HEK293 (cell line): ENCODE measurements at regions not wholly inside any gene's neighbourhood (a gene's known extent, or its start where the extent isn't known, plus 50 kb on each side); places are given as distances from the start of the nearest gene placed in this dataset.

Experiments
- CTCF ChIA-PET: fragments of 350-600 bp; formaldehyde crosslinking; extraction: SDS; loops from one replicate; lab custom pipeline; 2021; ENCODE audit warnings: antibody characterized with exemption; lab: Yijun Ruan, JAX
- POLR2A ChIA-PET: fragments of 300-600 bp; formaldehyde crosslinking; extraction: SDS; loops from one replicate; lab custom pipeline; 2020; ENCODE audit warnings: antibody characterized with exemption, inconsistent platforms; lab: Yijun Ruan, JAX
- H3K27ac ChIP-seq: fragments of 200-500 bp; sonication (Bioruptor generic); 2 replicates; pipeline ENCODE4 v1.5.1; 2014; ENCODE audit warnings: low read depth, low read length, control low read depth, inconsistent platforms; ENCODE audit errors: extremely low read depth
- H3K36me3 ChIP-seq, 2 experiments: fragments of 200-500 bp in 1 of 2; sonication (Bioruptor generic) in 1 of 2; 1 replicate in 1 of 2; 2 replicates in 1 of 2; pipeline ENCODE4 v1.5.1; 2014 to 2017; ENCODE audit warnings: inconsistent platforms in 2 of 2, low read length in 2 of 2; ENCODE audit not compliant: control insufficient read depth in 2 of 2, insufficient read depth in 1 of 2
- H3K4me1 ChIP-seq: fragments of 200-500 bp; sonication (Bioruptor generic); 2 replicates; pipeline ENCODE4 v1.5.1; 2014; ENCODE audit warnings: mild to moderate bottlenecking, low read length, inconsistent platforms; ENCODE audit not compliant: control insufficient read depth, insufficient read depth
- H3K4me3 ChIP-seq: 2 replicates; pipeline ENCODE4 v1.5.1; 2011; ENCODE audit warnings: low read depth, mild to moderate bottlenecking, control low read depth, low read length, moderate library complexity
- H3K9me3 ChIP-seq: fragments of 200-500 bp; sonication (Bioruptor generic); 2 replicates; pipeline ENCODE4 v1.5.1; 2014; ENCODE audit warnings: low read depth, low read length, inconsistent platforms; ENCODE audit not compliant: control insufficient read depth, insufficient read depth
- BCL11B ChIP-seq: fragments of 450-650 bp; formaldehyde crosslinking; IDR thresholded peaks from 2 replicates; pipeline ENCODE4 v1.5.1; 2016; ENCODE audit warnings: low read depth, missing biosample characterization, missing genetic modification characterization
- OVOL3 ChIP-seq: fragments of 450-650 bp; formaldehyde crosslinking; IDR thresholded peaks from 2 replicates; pipeline ENCODE4 v1.5.1; 2016; ENCODE audit warnings: missing biosample characterization, missing genetic modification characterization
- ZEB2 ChIP-seq: fragments of 450-650 bp; formaldehyde crosslinking; IDR thresholded peaks from 2 replicates; pipeline ENCODE4 v1.5.1; 2016; ENCODE audit warnings: missing biosample characterization, missing genetic modification characterization
- ZFHX2 ChIP-seq: fragments of 450-650 bp; formaldehyde crosslinking; conservative IDR thresholded peaks from 2 replicates; pipeline ENCODE4 v1.5.1; 2016; ENCODE audit warnings: missing biosample characterization, missing genetic modification characterization
- ZNF184 ChIP-seq: fragments of 450-650 bp; IDR thresholded peaks from 2 replicates; pipeline ENCODE4 v1.5.1; 2018; ENCODE audit warnings: missing biosample characterization, mild to moderate bottlenecking, missing genetic modification characterization
- ZNF266 ChIP-seq: fragments of 450-650 bp; formaldehyde crosslinking; IDR thresholded peaks from 2 replicates; pipeline ENCODE4 v1.5.1; 2016; ENCODE audit warnings: missing biosample characterization, missing genetic modification characterization, low read depth
- ZNF426 ChIP-seq: fragments of 450-650 bp; formaldehyde crosslinking; IDR thresholded peaks from 2 replicates; pipeline ENCODE4 v1.5.1; 2017; ENCODE audit warnings: missing biosample characterization, missing genetic modification characterization, mild to moderate bottlenecking, inconsistent platforms, moderate library complexity
- ZNF792 ChIP-seq: fragments of 450-650 bp; formaldehyde crosslinking; IDR thresholded peaks from 2 replicates; pipeline ENCODE4 v1.5.1; 2016; ENCODE audit warnings: missing biosample characterization, missing genetic modification characterization
- TF ChIP-seq, protein P1 (sequence below): fragments of 450-650 bp; formaldehyde crosslinking; IDR thresholded peaks from 2 replicates; pipeline ENCODE4 v1.5.1; 2016; ENCODE audit warnings: missing biosample characterization, missing genetic modification characterization
- TF ChIP-seq, protein P2 (sequence below): fragments of 450-650 bp; formaldehyde crosslinking; optimal IDR thresholded peaks from 2 replicates; pipeline ENCODE3; 2016; ENCODE audit warnings: missing biosample characterization, mild to moderate bottlenecking, missing genetic modification characterization
- TF ChIP-seq, protein P3 (sequence below): IDR thresholded peaks from 2 replicates; pipeline ENCODE4 v1.6.1; 2011; ENCODE audit warnings: mild to moderate bottlenecking, low read depth, low read length, borderline replicate concordance
- TF ChIP-seq, protein P4 (sequence below): fragments of 450-650 bp; formaldehyde crosslinking; IDR thresholded peaks from 2 replicates; pipeline ENCODE4 v1.5.1; 2016; ENCODE audit warnings: missing biosample characterization, missing genetic modification characterization
- TF ChIP-seq, protein P5 (sequence below): fragments of 450-650 bp; formaldehyde crosslinking; IDR thresholded peaks from 2 replicates; pipeline ENCODE4 v1.5.1; 2016; ENCODE audit warnings: missing biosample characterization, missing genetic modification characterization

DNA sequence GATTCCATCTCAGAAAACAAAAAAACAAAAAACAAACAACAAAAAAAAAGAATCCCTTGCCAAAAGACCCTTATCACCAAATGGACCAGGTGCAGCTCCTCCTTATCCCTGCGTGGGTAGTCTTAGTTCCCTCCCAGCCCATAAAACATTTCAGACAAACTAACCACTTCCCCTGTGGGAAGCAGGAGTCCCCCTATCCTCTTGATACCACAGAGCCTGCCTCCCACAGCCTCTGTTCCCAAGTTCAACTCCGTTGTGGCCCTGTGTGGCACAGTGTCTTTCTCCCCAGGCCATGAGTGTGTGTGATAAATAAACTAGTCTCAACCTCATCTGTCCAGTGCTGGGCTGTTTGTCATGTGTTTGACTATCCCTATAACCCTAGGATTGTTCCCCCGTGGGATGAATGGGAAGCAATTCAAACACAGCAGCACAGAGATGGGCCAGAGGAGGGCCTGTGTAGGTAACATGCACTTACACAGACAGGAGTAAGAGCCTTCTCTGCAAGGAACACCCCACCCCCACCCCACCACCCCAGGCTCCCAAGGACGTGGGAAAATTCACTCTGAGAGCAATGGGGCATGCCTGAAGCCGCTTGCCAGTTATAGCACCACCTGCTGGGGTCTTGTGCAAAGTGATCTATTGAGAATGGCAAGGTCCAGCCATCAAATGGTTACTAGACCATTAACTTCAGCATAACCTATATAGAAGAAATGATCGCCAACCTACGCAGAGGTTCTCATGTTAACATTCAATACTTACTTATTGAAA lies 147.1 kb upstream of the GHITM start (continued):
- 0 out of 2 replicates have a peak, but pooled peaks have one; percentile 18 for TF ChIP-seq ZFHX2 (tag by site-specific recombination)
- TF ChIP-seq, all 188 proteins: peak for 2

DNA sequence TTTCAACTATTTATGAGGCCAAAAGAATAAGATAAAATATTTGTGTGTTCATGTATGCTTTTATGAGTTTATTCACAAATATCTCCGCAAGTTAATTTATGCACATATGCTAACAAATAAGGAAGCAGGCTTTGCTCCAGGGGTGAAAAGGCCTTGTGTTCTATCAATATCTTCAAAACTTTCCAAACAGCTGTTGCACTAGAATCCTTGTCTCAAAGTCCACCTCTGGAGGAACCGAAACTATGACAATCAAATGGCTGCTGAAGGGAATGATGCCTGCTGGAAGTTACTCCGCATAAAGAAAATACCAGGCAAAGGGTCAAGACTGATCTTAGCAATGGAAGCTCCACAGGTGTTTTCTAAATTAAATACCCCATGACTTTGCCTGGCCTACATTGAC lies 145.0 kb upstream of the GHITM start:
- Histone ChIP-seq H3K4me3 (no peak overlapping the region), H3K9me3 (no peaks in the 10 kb centered on the region), H3K36me3 (no peaks in the 10 kb centered on the region), H3K4me1 (no peaks in the 10 kb centered on the region), H3K27ac (no peak overlapping the region)
- POLR2A ChIA-PET: no interaction called here
- TF ChIP-seq, protein P1, sequence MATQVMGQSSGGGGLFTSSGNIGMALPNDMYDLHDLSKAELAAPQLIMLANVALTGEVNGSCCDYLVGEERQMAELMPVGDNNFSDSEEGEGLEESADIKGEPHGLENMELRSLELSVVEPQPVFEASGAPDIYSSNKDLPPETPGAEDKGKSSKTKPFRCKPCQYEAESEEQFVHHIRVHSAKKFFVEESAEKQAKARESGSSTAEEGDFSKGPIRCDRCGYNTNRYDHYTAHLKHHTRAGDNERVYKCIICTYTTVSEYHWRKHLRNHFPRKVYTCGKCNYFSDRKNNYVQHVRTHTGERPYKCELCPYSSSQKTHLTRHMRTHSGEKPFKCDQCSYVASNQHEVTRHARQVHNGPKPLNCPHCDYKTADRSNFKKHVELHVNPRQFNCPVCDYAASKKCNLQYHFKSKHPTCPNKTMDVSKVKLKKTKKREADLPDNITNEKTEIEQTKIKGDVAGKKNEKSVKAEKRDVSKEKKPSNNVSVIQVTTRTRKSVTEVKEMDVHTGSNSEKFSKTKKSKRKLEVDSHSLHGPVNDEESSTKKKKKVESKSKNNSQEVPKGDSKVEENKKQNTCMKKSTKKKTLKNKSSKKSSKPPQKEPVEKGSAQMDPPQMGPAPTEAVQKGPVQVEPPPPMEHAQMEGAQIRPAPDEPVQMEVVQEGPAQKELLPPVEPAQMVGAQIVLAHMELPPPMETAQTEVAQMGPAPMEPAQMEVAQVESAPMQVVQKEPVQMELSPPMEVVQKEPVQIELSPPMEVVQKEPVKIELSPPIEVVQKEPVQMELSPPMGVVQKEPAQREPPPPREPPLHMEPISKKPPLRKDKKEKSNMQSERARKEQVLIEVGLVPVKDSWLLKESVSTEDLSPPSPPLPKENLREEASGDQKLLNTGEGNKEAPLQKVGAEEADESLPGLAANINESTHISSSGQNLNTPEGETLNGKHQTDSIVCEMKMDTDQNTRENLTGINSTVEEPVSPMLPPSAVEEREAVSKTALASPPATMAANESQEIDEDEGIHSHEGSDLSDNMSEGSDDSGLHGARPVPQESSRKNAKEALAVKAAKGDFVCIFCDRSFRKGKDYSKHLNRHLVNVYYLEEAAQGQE (tag by site-specific recombination): no peak
- TF ChIP-seq ZNF184 (tag by site-specific recombination) (no peak), BCL11B (tag by site-specific recombination) (no peak), ZNF426 (no peak), OVOL3 (no peak), ZEB2 (tag by site-specific recombination) (no peak), ZNF792 (tag by site-specific recombination) (no peak), ZNF266 (no peak)
- TF ChIP-seq, protein P2, sequence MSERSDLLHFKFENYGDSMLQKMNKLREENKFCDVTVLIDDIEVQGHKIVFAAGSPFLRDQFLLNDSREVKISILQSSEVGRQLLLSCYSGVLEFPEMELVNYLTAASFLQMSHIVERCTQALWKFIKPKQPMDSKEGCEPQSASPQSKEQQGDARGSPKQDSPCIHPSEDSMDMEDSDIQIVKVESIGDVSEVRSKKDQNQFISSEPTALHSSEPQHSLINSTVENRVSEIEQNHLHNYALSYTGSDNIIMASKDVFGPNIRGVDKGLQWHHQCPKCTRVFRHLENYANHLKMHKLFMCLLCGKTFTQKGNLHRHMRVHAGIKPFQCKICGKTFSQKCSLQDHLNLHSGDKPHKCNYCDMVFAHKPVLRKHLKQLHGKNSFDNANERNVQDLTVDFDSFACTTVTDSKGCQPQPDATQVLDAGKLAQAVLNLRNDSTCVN (tag by site-specific recombination): no peak
- TF ChIP-seq, protein P3, sequence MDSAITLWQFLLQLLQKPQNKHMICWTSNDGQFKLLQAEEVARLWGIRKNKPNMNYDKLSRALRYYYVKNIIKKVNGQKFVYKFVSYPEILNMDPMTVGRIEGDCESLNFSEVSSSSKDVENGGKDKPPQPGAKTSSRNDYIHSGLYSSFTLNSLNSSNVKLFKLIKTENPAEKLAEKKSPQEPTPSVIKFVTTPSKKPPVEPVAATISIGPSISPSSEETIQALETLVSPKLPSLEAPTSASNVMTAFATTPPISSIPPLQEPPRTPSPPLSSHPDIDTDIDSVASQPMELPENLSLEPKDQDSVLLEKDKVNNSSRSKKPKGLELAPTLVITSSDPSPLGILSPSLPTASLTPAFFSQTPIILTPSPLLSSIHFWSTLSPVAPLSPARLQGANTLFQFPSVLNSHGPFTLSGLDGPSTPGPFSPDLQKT: no peak
- TF ChIP-seq, protein P4, sequence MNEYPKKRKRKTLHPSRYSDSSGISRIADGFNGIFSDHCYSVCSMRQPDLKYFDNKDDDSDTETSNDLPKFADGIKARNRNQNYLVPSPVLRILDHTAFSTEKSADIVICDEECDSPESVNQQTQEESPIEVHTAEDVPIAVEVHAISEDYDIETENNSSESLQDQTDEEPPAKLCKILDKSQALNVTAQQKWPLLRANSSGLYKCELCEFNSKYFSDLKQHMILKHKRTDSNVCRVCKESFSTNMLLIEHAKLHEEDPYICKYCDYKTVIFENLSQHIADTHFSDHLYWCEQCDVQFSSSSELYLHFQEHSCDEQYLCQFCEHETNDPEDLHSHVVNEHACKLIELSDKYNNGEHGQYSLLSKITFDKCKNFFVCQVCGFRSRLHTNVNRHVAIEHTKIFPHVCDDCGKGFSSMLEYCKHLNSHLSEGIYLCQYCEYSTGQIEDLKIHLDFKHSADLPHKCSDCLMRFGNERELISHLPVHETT (tag by site-specific recombination): no peak
- TF ChIP-seq, protein P5, sequence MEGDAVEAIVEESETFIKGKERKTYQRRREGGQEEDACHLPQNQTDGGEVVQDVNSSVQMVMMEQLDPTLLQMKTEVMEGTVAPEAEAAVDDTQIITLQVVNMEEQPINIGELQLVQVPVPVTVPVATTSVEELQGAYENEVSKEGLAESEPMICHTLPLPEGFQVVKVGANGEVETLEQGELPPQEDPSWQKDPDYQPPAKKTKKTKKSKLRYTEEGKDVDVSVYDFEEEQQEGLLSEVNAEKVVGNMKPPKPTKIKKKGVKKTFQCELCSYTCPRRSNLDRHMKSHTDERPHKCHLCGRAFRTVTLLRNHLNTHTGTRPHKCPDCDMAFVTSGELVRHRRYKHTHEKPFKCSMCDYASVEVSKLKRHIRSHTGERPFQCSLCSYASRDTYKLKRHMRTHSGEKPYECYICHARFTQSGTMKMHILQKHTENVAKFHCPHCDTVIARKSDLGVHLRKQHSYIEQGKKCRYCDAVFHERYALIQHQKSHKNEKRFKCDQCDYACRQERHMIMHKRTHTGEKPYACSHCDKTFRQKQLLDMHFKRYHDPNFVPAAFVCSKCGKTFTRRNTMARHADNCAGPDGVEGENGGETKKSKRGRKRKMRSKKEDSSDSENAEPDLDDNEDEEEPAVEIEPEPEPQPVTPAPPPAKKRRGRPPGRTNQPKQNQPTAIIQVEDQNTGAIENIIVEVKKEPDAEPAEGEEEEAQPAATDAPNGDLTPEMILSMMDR (tag by site-specific recombination): no peak
- CTCF ChIA-PET: interaction anchor here (0.6 to 1.3 kb wide), 4 partner anchors 16 to 52 kb away, joined by 3 to 5 read pairs (median 4); no protein-coding TSS in a partner anchor
